ENCODE measurements at regions not wholly inside any gene's neighbourhood (a gene's known extent, or its start where the extent isn't known, plus 50 kb on each side); places are given as distances from the start of the nearest gene placed in this dataset.

DNA sequence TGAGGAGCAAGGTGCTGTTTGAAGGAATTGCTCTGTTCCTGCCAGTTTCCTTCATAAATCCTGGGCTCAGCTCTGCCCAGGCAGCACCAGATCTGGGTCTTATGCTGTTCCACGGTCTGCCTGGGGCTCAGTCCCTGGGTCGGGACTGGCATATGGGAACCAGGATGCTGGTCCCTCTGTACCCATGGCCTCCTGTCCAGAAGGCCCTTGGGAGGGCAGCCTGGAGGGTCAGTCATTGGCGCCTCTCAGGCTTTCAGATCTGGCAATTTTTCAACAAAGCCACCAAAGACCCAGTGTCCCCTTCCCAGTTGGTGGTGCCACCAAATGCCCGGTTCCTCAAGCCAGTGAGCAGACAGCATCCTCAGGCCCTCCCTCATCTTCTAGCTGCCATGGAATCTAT is 232.7 kb upstream of the SULF2 start:
- no peak overlapping the region for H3K4me3 Mint-ChIP-seq
- H3K27ac Mint-ChIP-seq, result no peak overlapping the region
- peaks cover 0 to 4% of the 10 kb centered on the region in 2 donors for H3K27me3 ChIP-seq (ENCODE audit: control insufficient read depth in 2 of 2, insufficient read depth in 2 of 2, low read length in 2 of 2)
- H2AFZ ChIP-seq (ENCODE audit: insufficient read depth, low read depth, low read length, poor library complexity, severe bottlenecking), result no peak overlapping the region
- no peaks in the 10 kb centered on the region for H3K79me2 ChIP-seq (ENCODE audit: insufficient read depth, low read length)
- no peak overlapping the region for H3K4me3 ChIP-seq (replicated peaks in 1 of 3; ENCODE audit: low read depth in 2 of 3, low read length in 3 of 3)
- H3K27me3 Mint-ChIP-seq (ENCODE audit: low read depth in 3 of 3), result peaks cover 9 to 30% (median 20%) of the 10 kb centered on the region in 3 donors
- peaks cover 0 to under 1% of the 10 kb centered on the region in 2 donors for H3K9me3 ChIP-seq (replicated peaks in 1 of 2; ENCODE audit: control insufficient read depth in 1 of 2, insufficient read depth in 1 of 2, low read length in 2 of 2)
- TF ChIP-seq, protein P1, sequence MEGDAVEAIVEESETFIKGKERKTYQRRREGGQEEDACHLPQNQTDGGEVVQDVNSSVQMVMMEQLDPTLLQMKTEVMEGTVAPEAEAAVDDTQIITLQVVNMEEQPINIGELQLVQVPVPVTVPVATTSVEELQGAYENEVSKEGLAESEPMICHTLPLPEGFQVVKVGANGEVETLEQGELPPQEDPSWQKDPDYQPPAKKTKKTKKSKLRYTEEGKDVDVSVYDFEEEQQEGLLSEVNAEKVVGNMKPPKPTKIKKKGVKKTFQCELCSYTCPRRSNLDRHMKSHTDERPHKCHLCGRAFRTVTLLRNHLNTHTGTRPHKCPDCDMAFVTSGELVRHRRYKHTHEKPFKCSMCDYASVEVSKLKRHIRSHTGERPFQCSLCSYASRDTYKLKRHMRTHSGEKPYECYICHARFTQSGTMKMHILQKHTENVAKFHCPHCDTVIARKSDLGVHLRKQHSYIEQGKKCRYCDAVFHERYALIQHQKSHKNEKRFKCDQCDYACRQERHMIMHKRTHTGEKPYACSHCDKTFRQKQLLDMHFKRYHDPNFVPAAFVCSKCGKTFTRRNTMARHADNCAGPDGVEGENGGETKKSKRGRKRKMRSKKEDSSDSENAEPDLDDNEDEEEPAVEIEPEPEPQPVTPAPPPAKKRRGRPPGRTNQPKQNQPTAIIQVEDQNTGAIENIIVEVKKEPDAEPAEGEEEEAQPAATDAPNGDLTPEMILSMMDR (IDR thresholded peaks at IDR 0.05), result no peak
- intact Hi-C loops (cut with micrococcal nuclease), result no loop called here
- H3K4me1 Mint-ChIP-seq, result peaks cover 8% of the 10 kb centered on the region
- no peaks in the 10 kb centered on the region for H3K36me3 Mint-ChIP-seq
- no peak overlapping the region for H3K4me2 ChIP-seq (replicated peaks; ENCODE audit: extremely low read depth, low read length, poor library complexity, severe bottlenecking)
- WGBS (ENCODE audit: insufficient coverage), result 87% methylated on average over 4 of the region's 4 CpGs
- H3K9me3 Mint-ChIP-seq, result peaks cover 3 to 16% (median 7%) of the 10 kb centered on the region in 7 donors
- no peaks in the 10 kb centered on the region for H3K4me1 ChIP-seq (ENCODE audit: control insufficient read depth in 1 of 2, insufficient read depth in 2 of 2, low read length in 2 of 2)
- DNase-seq, result no peak
- H3K36me3 ChIP-seq (replicated peaks in 1 of 2; ENCODE audit: control insufficient read depth in 1 of 2, insufficient read depth in 2 of 2, low read length in 2 of 2), result no peaks in the 10 kb centered on the region
- no peaks in the 10 kb centered on the region for H4K20me1 ChIP-seq (ENCODE audit: insufficient read depth, low read length)
- H3K27ac ChIP-seq (ENCODE audit: low read depth in 1 of 2, low read length in 2 of 2), result no peak overlapping the region
- H3K9ac ChIP-seq (ENCODE audit: insufficient read depth, low read length, poor library complexity, severe bottlenecking), result no peak overlapping the region

GRCh38 chr20:48017509-48017908 is 232.2 kb upstream of the SULF2 start:
- H3K27me3 ChIP-seq (ENCODE audit: control insufficient read depth in 2 of 2, insufficient read depth in 2 of 2, low read length in 2 of 2), result peaks cover 0 to 4% of the 10 kb centered on the region in 2 donors
- Mint-ChIP-seq H3K27ac (no peak overlapping the region), H3K4me3 (no peak overlapping the region), H3K36me3 (no peaks in the 10 kb centered on the region), H3K9me3 (peaks cover 4 to 21% (median 11%) of the 10 kb centered on the region in 7 donors), H3K27me3 (ENCODE audit: low read depth in 3 of 3) (peaks cover 11 to 34% (median 20%) of the 10 kb centered on the region in 3 donors), H3K4me1 (peaks cover 8% of the 10 kb centered on the region)
- H3K9me3 ChIP-seq (replicated peaks in 1 of 2; ENCODE audit: control insufficient read depth in 1 of 2, insufficient read depth in 1 of 2, low read length in 2 of 2), result peaks cover 3 to 5% of the 10 kb centered on the region in 2 donors
- H4K20me1 ChIP-seq (ENCODE audit: insufficient read depth, low read length), result no peaks in the 10 kb centered on the region
- no peaks in the 10 kb centered on the region for H3K4me1 ChIP-seq (ENCODE audit: control insufficient read depth in 1 of 2, insufficient read depth in 2 of 2, low read length in 2 of 2)
- no peak overlapping the region for H3K4me3 ChIP-seq (replicated peaks in 1 of 3; ENCODE audit: low read depth in 2 of 3, low read length in 3 of 3)
- DNase-seq, result no peak
- TF ChIP-seq, protein P1 (IDR thresholded peaks at IDR 0.05), result no peak
- no peaks in the 10 kb centered on the region for H3K36me3 ChIP-seq (replicated peaks in 1 of 2; ENCODE audit: control insufficient read depth in 1 of 2, insufficient read depth in 2 of 2, low read length in 2 of 2)
- H3K79me2 ChIP-seq (ENCODE audit: insufficient read depth, low read length), result no peaks in the 10 kb centered on the region
- no CpG with 5 or more reads among the region's 2 CpGs for WGBS (ENCODE audit: insufficient coverage)
- no peak overlapping the region for H3K9ac ChIP-seq (ENCODE audit: insufficient read depth, low read length, poor library complexity, severe bottlenecking)
- H3K27ac ChIP-seq (ENCODE audit: low read depth in 1 of 2, low read length in 2 of 2), result no peak overlapping the region
- intact Hi-C loops (cut with micrococcal nuclease), result no loop called here
- H3K4me2 ChIP-seq (replicated peaks; ENCODE audit: extremely low read depth, low read length, poor library complexity, severe bottlenecking), result no peak overlapping the region
- no peak overlapping the region for H2AFZ ChIP-seq (ENCODE audit: insufficient read depth, low read depth, low read length, poor library complexity, severe bottlenecking)

Measured in CD14-positive monocyte (primary cell).